AG08395 (cell line): ENCODE measurements at regions not wholly inside any gene's neighbourhood (a gene's known extent, or its start where the extent isn't known, plus 50 kb on each side); places are given as distances from the start of the nearest gene placed in this dataset.

Experiments
- DNase-seq: peaks from one replicate; pipeline ENCODE4 v3.0.0; 2012; ENCODE audit warnings: mixed read lengths, low spot score

DNA sequence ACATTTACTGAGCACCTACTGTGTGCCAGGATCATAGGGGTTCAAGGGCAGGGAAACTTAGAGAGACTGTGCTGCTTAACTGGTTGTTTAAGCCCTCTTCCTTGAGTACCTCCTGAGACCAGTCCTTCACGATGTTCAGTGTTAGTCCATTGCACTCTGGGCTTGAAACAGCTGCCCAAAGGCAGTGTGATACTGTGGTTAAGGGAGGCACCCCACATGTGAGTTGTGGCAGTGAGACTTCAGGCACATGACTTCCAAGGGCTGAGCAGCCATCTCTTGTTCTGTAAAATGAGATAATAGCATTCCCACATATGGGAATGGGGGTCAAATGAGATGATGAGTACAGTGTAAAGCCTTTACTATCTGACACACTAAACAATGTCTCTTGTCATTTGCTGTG, 75.1 kb downstream of the LINGO1 start:
- no peak for DNase-seq

DNA sequence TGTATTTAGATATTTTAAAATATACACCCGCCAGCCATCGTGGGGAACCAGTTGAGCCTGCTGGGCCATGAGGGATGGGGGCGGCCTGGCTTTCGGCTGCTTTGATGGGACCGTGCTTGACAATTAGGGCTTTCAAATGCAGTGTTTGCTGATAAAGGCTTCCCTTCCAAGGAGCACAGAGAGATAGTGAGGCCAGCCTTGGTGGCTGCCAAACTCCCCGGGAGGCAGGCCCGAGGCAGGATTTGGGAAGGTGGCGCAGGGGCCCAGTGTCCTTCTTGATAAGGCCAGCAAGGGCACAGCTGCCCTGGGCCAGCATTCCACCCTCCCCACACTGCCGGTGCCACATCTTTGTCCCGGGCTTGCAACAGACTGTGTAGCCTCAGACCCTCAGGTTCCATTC, 75.6 kb downstream of the LINGO1 start:
- no peak for DNase-seq

DNA sequence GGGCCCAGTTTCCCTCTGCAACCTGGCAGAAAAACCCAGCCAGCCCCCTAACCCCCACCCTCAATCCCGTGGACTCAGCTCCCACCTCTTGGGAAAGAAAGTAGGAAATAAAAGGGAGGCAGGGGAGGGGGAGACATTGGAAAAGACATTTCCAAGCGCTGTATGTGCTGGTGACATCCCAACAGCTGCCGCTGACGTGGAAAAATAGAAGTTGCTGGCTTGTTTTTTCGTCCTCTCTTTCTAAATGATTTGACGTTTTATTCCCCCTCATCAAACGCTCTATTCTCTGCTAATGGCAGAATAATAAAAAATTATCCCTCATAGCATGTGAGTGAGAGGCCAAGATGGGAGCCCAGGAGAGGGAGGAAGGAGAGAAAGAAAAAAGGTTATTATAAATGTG, 76.1 kb downstream of the LINGO1 start:
- no peak for DNase-seq

DNA sequence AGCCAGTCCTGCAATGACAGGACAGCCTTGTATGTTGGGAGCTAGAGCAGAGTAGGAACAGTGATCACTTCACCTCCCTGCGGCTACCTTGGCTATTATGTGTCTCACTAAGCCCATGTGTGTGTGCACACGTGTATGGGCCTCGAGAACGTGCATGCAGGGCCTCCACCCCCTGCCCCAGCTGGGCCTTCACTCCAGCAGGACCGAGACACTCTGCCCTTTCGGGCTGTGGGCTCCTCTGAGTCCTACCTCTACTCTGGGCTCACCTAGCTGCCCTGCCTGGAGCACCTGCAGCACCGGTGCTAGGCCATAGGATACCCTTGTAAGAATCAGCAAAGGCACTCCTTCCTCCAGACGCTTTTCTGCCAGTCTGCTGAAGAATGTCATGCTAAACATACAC, 77.5 kb downstream of the LINGO1 start:
- no peak for DNase-seq

DNA sequence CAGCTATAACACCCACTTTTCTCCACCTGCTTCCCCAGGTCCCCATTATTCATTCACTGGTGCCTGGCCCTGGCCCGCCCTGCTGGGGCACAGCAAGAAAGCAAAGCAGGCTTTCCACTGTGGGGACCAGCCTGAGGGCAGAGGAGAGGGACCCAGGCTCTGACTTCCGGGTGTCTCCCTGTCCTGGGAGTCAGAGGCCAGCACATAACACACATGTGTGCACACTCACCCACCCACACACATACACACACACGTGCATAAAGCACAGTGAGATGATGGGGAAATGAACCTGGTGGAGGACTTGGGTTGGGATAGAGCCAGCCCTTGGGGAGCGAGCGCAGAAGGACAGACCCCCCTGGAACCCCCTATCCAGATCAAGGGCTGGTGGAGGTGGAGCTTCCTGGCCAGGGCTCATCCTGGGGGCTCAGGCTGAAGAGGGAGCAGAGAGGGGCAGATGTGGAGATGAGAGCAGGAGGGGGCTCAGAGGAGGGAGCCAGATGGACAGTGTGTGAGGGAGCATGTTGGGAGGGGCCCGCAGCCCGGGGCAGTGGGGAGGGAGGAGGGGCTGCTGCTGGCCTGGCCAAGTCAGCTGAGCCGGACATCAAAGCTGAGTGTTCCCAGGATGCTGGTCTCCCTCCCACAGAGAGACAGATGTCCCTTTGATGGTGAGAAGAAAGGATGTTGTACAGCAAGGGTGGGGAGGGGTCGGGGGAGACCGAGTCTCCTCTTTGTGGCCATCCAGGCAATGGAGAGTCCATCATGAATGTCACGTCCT, 78.2 kb downstream of the LINGO1 start:
- DNase-seq = no peak

GRCh38 chr15:77553695-77554094, 79.0 kb downstream of the LINGO1 start:
- DNase-seq = no peak

DNA sequence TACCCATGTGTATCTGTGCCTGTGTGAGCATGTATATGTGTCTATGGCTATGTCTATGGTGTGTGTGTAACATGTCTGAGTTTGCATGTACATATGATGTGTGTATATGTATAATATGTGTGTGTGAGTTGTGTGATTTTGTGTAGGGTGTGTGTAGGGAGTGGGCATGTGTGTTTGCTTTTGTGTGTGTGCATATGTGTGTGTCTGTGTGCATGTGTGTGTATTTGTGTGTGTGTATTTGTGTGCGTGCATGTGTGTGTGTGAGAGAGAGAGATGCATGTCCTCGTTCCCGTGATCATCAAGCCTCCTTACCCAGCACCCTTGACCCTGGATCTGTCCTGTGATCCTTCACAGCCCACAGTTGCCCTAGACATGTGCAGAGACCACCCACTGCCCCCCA, 79.5 kb downstream of the LINGO1 start:
- DNase-seq = no peak

DNA sequence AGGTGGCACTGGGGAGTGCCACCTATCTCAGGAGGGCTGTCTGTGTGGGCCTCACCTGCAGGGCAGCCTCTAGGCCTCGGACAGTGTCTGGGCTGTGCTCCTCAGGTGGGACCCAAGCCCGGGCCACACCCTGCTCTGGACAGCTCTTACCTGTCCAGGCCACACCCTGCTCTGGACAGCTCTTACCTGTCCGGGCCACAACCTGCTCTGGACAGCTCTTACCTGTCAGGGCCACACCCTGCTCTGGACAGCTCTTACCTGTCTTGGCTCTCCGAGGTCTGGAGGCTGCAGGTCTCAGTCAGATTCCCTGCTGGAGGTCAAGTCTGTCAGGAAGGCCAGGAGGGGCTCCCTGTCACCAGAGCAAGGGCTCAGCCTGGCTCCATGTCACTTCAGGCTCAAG, 80.6 kb downstream of the LINGO1 start:
- DNase-seq = no peak

- peak; percentile 48 for DNase-seq
Measured at GRCh38 chr15:77550301-77551251, 82.1 kb downstream of the LINGO1 start.

DNA sequence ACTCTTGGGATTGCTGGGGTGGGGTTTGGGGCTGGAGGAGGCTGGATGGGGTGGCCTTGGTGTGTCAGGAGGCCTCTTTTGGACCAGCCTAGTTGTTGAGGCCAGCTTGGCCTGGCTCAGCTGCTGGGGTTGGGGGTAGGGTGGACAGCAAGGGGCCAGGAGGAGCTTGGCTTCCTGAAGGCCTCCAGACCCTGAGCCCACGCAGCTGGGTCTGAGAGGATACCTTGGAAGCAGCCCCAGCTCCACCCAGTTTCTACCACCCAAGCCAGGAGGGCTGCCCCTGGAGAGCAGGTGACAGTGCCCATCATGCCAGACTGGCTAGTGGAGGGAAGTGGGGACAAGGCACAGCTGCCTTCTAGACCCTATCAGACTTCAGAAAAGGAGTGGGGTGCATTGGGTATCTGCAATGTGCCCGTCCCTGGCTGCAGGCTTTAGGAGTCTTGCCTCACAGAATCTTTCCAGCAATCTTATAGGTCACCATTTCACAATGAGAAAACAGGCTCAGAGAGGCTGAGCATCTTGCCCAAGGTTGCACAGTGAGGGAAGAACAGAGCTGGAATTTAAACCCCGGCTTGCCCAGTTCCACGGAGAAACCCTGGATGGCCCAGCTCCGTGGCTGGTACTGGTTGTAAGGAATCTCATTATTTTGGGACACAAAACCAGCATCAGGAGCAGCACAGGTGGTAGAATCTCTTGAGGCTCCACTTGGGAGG, 83.0 kb downstream of the LINGO1 start:
- DNase-seq = no peak

DNA sequence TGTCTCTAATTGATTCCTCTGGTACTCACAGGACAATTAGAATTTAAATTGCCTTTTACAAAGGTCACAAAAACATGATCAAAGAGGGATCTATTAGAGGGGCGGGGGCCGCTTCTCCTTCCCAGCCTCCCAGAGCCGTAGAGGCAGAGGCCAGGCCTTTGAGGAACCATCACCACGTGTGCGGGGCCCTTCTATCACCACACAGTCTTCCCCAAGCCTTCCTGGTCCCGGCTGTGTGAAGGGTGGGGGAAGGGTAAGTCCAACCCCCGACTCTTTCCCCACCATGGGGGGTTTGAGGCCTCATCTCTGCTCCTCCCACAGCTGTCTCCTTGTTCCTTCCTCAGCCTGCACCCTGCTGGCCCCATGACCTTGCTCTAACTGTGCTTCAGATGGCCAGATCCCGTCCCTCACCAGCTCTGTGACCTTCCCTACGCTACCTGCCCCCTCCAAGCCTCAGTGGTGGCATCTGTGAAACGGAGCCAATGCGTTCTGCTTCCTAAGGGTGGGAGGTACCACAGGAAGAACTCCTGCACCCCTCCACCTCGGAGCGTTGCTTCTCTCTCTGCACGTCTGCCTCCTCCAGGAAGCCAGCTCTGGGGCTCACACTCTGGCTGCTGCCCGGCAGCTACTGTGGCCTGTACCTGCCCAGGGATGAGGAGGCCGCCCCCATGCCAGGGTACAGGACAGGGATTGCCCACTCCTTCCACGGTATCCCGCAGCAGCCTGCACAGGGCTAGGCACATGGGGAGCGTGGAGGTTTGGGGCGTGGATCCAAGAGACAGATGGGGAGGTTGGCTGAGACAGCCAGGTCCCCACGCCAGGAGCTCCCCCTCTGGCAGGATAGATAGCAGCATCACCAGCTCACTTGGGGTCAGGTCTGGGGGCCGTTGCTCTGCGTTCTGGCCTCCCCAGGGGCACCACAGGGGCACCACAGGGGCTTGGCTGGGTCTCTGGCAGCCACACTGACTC, 83.8 kb downstream of the LINGO1 start:
- no peak for DNase-seq

DNA sequence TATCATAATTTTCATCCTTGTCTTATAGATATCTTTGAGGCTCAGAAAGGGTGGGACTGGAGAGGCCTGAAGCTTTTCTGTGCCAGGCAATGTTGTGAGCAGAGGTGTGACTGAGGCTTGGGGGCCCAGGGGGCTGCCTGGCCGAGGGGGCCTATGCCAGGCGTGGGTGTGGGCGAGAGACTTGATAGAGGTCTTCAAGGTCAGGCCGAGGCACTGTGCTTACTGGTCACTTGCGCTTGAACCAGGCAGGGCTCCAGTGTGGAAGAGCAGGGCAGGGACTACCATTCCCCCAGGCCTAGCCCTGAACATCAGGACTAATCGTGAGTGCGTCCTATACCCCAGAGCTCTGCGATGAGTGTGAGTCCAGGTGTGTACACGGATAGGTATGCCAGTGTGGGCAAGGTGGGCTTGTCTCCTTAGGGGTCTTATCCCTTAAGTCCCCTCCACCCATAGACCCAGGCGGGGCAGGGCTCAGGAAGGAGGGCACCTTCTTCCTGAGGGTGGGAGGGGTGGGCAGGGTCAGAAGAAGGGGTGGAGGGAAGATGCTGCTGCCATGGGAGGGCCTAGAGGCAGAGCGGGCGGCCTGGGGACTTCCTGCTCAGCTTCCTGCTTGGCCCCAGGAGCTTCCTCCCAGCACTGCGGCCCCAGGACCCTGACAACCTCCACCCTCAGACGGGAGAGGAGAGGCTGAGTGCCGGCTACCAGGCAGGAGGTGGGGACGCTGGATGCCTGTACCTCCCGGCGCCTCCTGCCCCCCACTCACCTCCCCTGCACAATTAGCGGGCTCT, 84.7 kb downstream of the LINGO1 start:
- no peak for DNase-seq

DNA sequence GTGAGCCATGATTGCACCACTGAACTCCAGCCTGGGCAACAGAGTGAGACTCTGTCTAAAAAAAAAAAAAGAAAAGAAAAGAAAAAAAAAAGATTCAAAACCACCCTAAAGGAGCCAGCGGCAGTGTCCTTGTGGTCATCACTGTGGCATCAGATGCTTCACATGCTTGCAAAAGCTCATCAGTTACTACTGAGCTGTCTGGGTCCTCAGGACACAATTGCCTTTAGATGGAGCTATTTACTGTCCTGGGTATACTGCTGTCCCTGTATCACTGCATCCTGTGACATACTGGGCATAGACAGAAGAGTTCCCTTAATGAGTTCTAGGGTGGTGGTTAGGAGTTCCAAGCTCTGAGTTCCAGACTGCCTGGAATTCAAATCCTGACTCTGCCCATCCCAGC, 85.8 kb downstream of the LINGO1 start:
- DNase-seq = no peak

DNA sequence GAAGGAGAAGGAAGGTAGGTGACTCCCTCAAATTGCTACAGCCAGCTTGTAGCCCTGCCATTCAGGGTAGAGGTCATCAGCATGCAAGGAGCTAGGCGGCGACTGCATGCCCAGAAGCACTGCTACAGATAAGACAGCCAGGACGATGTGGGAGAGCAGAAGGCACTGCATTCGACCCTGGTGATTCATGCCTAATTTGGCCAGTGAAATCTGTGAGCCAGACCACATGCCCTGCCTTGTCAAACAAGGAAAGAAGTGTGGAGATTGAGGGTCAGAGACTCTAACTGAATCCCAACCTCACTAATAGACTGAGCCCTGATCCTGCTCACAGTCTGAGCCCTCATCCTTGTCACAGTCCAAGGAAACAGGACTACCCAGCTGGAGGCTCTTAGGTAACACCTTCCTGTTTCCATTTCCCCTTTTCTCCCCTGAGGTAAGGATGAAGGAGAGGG, 86.6 kb downstream of the LINGO1 start:
- peak; percentile 89 for DNase-seq

- DNase-seq = no peak
Measured at GRCh38 chr15:77545058-77545457, 87.7 kb downstream of the LINGO1 start.

GRCh38 chr15:77544162-77544561, 88.5 kb downstream of the LINGO1 start:
- no peak for DNase-seq

DNA sequence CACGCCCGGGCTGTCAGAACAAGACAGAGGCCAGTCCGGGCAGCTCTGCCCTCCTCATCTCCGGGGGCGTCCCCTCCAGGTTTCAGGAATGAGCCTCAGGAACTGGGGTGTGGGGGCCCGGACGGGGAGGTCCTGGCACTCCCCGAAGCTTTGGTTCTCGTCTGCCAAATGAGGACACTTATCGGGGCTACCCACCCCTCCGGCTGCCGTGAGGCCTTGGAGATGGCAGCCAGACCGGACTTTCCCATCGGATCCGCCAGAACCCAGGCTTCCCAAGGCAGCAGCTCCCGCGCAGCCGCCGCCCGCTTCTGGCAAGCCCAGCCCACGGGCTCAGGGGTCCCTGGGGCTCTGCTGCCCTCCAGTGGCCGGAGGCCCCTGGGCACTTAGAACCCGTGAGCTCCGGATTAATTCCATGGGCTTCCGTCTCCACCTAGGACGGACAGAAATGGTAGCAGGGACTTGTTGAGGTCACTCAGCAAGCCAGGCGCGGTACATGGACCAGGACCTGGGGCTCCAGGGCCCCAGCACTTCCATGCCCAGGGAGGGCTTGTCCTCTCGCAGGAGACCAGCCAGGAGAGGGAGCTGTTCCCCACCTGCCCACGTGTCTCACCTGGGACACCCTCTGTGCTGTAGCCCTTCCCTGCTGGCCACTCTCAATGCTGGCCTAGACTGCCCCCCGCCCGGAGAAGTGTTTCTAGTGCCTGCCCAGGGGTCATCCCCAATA, 89.4 kb downstream of the LINGO1 start:
- peak; percentile 93 for DNase-seq

- DNase-seq = peak; percentile 30
Measured at GRCh38 chr15:77542491-77543001, 90.2 kb downstream of the LINGO1 start.

GRCh38 chr15:77541421-77542181, 91.1 kb downstream of the LINGO1 start:
- DNase-seq = peak; percentile 56
